HepG2 (cell line): ENCODE measurements at regions not wholly inside any gene's neighbourhood (a gene's known extent, or its start where the extent isn't known, plus 50 kb on each side); places are given as distances from the start of the nearest gene placed in this dataset.
A peak's percentile ranks its signal among the peaks of the same experiment; 100 is the strongest.

Source experiments
- GATAD1 ChIP-seq: IDR thresholded peaks from 2 replicates; pipeline ENCODE4 v1.6.1; 2016; ENCODE audit warnings: missing genetic modification reagents, missing compliant biosample characterization
- IKZF4 ChIP-seq: sonication (generic); formaldehyde crosslinking; IDR thresholded peaks from 2 replicates; pipeline ENCODE4 v1.5.1; 2020; ENCODE audit warnings: borderline replicate concordance, mild to moderate bottlenecking, low read depth, missing genetic modification reagents; ENCODE audit errors: not compliant biosample characterization
- MED1 ChIP-seq: sonication (generic); formaldehyde crosslinking; IDR thresholded peaks from 2 replicates; pipeline ENCODE4 v1.4.0; 2020; ENCODE audit warnings: missing genetic modification reagents
- NONO ChIP-seq, 2 experiments: fragments of 450-650 bp in 1 of 2; sonication (generic) in 1 of 2; formaldehyde crosslinking in 1 of 2; IDR thresholded peaks in 1 of 2; conservative IDR thresholded peaks in 1 of 2; 2 replicates each; pipeline versions ENCODE4 v1.6.1 to v1.8.0; 2017 to 2022; ENCODE audit warnings: mild to moderate bottlenecking in 1 of 2, missing genetic modification reagents in 1 of 2, moderate library complexity in 1 of 2
- NR3C1 ChIP-seq: sonication (generic); formaldehyde crosslinking; IDR thresholded peaks from 2 replicates; pipeline ENCODE4 v1.4.0; 2020; ENCODE audit warnings: missing genetic modification reagents
- RELA ChIP-seq: sonication (generic); formaldehyde crosslinking; IDR thresholded peaks from 2 replicates; pipeline ENCODE4 v1.4.0; 2020; ENCODE audit warnings: missing genetic modification reagents
- RFX5 ChIP-seq: IDR thresholded peaks from 2 replicates; pipeline ENCODE4 v1.6.1; 2011; ENCODE audit warnings: low read depth, low read length, improper control_type of control experiment
- RXRA ChIP-seq: sonication (generic); formaldehyde crosslinking; IDR thresholded peaks from 2 replicates; pipeline ENCODE4 v1.5.1; 2020; ENCODE audit warnings: missing genetic modification reagents
- SRF ChIP-seq: IDR thresholded peaks from 2 replicates; pipeline ENCODE4 v1.6.1; 2011; ENCODE audit warnings: mild to moderate bottlenecking, low read depth, low read length, moderate library complexity
- TF ChIP-seq, protein P1 (sequence below): sonication (generic); formaldehyde crosslinking; IDR thresholded peaks from 2 replicates; pipeline ENCODE4 v1.8.1; 2023; ENCODE audit warnings: missing genetic modification reagents, mild to moderate bottlenecking, borderline replicate concordance
- TF ChIP-seq, protein P2 (sequence below): IDR thresholded peaks from 2 replicates; pipeline ENCODE4 v1.6.1; 2016; ENCODE audit warnings: missing compliant biosample characterization, missing genetic modification reagents, borderline replicate concordance
- TF ChIP-seq, protein P3 (sequence below): IDR thresholded peaks from 2 replicates; pipeline ENCODE4 v1.4.0; 2020; ENCODE audit warnings: mild to moderate bottlenecking, missing genetic modification reagents
- TF ChIP-seq, protein P4 (sequence below): sonication (generic); formaldehyde crosslinking; IDR thresholded peaks from 2 replicates; pipeline ENCODE4 v1.9.0; 2021; ENCODE audit warnings: missing genetic modification reagents, borderline replicate concordance
- TF ChIP-seq, protein P5 (sequence below): sonication (generic); formaldehyde crosslinking; IDR thresholded peaks from 2 replicates; pipeline ENCODE4 v1.5.0; 2020; ENCODE audit warnings: mild to moderate bottlenecking, missing genetic modification reagents
- TF ChIP-seq, protein P6 (sequence below): sonication (generic); formaldehyde crosslinking; IDR thresholded peaks from 2 replicates; pipeline ENCODE4 v1.4.0; 2020; ENCODE audit warnings: mild to moderate bottlenecking, low read depth, missing genetic modification reagents

DNA sequence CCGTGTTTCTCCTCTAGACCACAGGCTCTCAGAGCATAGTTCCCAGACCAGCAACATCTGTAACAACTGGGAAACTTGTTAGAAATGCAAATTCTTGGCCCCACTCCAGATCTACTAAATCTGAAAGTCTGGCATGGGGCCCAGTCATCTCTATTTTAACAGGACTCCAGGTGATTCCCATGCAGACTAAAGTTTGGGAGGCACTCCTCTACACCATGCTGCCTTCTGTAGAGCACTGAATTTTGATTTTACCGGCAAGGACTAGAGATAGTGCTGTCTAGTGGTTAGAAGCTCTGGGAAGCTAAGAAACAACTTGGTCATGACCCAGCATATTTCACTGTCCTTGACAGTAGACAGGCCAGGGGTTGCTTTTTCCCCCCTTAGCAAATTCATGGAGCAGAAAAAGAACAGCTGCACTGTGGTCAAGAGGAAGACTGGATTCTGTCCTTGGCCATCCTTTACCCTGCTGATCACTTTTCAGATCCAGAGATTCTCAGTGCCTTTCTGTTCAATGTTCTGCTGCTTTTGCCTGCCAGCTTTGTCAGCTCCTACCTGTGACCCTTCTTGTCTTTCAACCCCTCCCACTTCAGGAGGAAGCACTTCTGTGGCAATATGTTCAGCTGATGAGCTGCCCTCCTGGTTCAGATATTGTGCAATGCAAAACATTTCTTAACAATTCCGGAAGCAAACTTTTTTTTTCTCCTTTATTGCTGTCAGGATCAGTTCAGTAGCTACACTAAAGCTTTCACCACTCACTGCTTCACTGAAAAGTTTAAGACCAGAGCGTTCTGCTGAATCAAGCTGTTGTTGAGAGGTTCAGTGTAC lies 133.8 kb upstream of the NUDT4 start (continued):
- TF ChIP-seq IKZF4 (CRISPR knock-in tag) (no peak), NONO (IDR thresholded peaks at IDR 0.05) (no peak), NONO (CRISPR knock-in tag; conservative IDR thresholded peaks at IDR 0.05) (0 out of 2 replicates have a peak, but pooled peaks have one; percentile 38), RELA (no peak), RFX5 (no peak), SRF (no peak), NR3C1 (no peak), MED1 (CRISPR knock-in tag) (peak; percentile 88), RXRA (CRISPR knock-in tag) (peak; percentile 36; the same call in 1 of the 2 replicates), GATAD1 (CRISPR knock-in tag) (peak; percentile 51; the same call in 1 of the 2 replicates)
- TF ChIP-seq, protein P1, sequence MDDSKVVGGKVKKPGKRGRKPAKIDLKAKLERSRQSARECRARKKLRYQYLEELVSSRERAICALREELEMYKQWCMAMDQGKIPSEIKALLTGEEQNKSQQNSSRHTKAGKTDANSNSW (CRISPR knock-in tag): no peak
- TF ChIP-seq, protein P2, sequence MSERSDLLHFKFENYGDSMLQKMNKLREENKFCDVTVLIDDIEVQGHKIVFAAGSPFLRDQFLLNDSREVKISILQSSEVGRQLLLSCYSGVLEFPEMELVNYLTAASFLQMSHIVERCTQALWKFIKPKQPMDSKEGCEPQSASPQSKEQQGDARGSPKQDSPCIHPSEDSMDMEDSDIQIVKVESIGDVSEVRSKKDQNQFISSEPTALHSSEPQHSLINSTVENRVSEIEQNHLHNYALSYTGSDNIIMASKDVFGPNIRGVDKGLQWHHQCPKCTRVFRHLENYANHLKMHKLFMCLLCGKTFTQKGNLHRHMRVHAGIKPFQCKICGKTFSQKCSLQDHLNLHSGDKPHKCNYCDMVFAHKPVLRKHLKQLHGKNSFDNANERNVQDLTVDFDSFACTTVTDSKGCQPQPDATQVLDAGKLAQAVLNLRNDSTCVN (CRISPR knock-in tag): 0 out of 2 replicates have a peak, but pooled peaks have one; percentile 39
- TF ChIP-seq, protein P3, sequence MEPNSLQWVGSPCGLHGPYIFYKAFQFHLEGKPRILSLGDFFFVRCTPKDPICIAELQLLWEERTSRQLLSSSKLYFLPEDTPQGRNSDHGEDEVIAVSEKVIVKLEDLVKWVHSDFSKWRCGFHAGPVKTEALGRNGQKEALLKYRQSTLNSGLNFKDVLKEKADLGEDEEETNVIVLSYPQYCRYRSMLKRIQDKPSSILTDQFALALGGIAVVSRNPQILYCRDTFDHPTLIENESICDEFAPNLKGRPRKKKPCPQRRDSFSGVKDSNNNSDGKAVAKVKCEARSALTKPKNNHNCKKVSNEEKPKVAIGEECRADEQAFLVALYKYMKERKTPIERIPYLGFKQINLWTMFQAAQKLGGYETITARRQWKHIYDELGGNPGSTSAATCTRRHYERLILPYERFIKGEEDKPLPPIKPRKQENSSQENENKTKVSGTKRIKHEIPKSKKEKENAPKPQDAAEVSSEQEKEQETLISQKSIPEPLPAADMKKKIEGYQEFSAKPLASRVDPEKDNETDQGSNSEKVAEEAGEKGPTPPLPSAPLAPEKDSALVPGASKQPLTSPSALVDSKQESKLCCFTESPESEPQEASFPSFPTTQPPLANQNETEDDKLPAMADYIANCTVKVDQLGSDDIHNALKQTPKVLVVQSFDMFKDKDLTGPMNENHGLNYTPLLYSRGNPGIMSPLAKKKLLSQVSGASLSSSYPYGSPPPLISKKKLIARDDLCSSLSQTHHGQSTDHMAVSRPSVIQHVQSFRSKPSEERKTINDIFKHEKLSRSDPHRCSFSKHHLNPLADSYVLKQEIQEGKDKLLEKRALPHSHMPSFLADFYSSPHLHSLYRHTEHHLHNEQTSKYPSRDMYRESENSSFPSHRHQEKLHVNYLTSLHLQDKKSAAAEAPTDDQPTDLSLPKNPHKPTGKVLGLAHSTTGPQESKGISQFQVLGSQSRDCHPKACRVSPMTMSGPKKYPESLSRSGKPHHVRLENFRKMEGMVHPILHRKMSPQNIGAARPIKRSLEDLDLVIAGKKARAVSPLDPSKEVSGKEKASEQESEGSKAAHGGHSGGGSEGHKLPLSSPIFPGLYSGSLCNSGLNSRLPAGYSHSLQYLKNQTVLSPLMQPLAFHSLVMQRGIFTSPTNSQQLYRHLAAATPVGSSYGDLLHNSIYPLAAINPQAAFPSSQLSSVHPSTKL (CRISPR knock-in tag): peak; percentile 94
- TF ChIP-seq, protein P4, sequence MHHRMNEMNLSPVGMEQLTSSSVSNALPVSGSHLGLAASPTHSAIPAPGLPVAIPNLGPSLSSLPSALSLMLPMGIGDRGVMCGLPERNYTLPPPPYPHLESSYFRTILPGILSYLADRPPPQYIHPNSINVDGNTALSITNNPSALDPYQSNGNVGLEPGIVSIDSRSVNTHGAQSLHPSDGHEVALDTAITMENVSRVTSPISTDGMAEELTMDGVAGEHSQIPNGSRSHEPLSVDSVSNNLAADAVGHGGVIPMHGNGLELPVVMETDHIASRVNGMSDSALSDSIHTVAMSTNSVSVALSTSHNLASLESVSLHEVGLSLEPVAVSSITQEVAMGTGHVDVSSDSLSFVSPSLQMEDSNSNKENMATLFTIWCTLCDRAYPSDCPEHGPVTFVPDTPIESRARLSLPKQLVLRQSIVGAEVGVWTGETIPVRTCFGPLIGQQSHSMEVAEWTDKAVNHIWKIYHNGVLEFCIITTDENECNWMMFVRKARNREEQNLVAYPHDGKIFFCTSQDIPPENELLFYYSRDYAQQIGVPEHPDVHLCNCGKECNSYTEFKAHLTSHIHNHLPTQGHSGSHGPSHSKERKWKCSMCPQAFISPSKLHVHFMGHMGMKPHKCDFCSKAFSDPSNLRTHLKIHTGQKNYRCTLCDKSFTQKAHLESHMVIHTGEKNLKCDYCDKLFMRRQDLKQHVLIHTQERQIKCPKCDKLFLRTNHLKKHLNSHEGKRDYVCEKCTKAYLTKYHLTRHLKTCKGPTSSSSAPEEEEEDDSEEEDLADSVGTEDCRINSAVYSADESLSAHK (CRISPR knock-in tag): no peak
- TF ChIP-seq, protein P5, sequence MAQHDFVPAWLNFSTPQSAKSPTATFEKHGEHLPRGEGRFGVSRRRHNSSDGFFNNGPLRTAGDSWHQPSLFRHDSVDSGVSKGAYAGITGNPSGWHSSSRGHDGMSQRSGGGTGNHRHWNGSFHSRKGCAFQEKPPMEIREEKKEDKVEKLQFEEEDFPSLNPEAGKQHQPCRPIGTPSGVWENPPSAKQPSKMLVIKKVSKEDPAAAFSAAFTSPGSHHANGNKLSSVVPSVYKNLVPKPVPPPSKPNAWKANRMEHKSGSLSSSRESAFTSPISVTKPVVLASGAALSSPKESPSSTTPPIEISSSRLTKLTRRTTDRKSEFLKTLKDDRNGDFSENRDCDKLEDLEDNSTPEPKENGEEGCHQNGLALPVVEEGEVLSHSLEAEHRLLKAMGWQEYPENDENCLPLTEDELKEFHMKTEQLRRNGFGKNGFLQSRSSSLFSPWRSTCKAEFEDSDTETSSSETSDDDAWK (CRISPR knock-in tag): no peak
- TF ChIP-seq, protein P6, sequence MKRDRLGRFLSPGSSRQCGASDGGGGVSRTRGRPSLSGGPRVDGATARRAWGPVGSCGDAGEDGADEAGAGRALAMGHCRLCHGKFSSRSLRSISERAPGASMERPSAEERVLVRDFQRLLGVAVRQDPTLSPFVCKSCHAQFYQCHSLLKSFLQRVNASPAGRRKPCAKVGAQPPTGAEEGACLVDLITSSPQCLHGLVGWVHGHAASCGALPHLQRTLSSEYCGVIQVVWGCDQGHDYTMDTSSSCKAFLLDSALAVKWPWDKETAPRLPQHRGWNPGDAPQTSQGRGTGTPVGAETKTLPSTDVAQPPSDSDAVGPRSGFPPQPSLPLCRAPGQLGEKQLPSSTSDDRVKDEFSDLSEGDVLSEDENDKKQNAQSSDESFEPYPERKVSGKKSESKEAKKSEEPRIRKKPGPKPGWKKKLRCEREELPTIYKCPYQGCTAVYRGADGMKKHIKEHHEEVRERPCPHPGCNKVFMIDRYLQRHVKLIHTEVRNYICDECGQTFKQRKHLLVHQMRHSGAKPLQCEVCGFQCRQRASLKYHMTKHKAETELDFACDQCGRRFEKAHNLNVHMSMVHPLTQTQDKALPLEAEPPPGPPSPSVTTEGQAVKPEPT (CRISPR knock-in tag): no peak
